Hepatocyte (in vitro differentiated cells): ENCODE measurements at regions not wholly inside any gene's neighbourhood (a gene's known extent, or its start where the extent isn't known, plus 50 kb on each side); places are given as distances from the start of the nearest gene placed in this dataset.

Experiments
- DNase-seq: peaks from one replicate; pipeline ENCODE4 v3.0.0-alpha.2; 2016; ENCODE audit warnings: low spot score
- H2AFZ ChIP-seq: fragments of 200-600 bp; sonication (generic); 2 replicates; pipeline ENCODE4 v1.6.0; 2016; ENCODE audit warnings: antibody characterized with exemption, mild to moderate bottlenecking
- H3K27ac ChIP-seq: fragments of 200-600 bp; sonication (generic); 2 replicates; pipeline ENCODE4 v1.5.1; 2016; ENCODE audit warnings: mild to moderate bottlenecking
- H3K27me3 ChIP-seq: fragments of 200-600 bp; sonication (generic); 2 replicates; pipeline ENCODE4 v1.6.1; 2016
- H3K36me3 ChIP-seq: fragments of 200-600 bp; sonication (generic); replicated peaks from 2 replicates; pipeline ENCODE4 v1.5.1; 2016; ENCODE audit warnings: low read depth; ENCODE audit not compliant: insufficient read depth
- H3K4me1 ChIP-seq: fragments of 200-600 bp; sonication (generic); 2 replicates; pipeline ENCODE4 v1.5.1; 2016; ENCODE audit warnings: mild to moderate bottlenecking, moderate library complexity; ENCODE audit not compliant: insufficient read depth
- H3K4me2 ChIP-seq: fragments of 200-600 bp; sonication (generic); 2 replicates; pipeline ENCODE4 v1.6.0; 2016
- H3K4me3 ChIP-seq: fragments of 200-600 bp; sonication (generic); 2 replicates; pipeline ENCODE4 v1.5.1; 2016; ENCODE audit warnings: mild to moderate bottlenecking
- H3K79me2 ChIP-seq: fragments of 200-600 bp; sonication (generic); 2 replicates; pipeline ENCODE4 v1.6.0; 2017; ENCODE audit warnings: mild to moderate bottlenecking
- H3K9me2 ChIP-seq: fragments of 200-600 bp; sonication (generic); replicated peaks from 2 replicates; pipeline ENCODE4 v1.6.0; 2017; ENCODE audit warnings: mild to moderate bottlenecking; ENCODE audit not compliant: insufficient read depth
- H3K9me3 ChIP-seq: fragments of 200-600 bp; sonication (generic); 2 replicates; pipeline ENCODE4 v1.5.1; 2016; ENCODE audit warnings: low read depth, mild to moderate bottlenecking
- H4K20me1 ChIP-seq: fragments of 200-600 bp; sonication (generic); 2 replicates; pipeline ENCODE4 v1.6.0; 2016; ENCODE audit warnings: mild to moderate bottlenecking; ENCODE audit not compliant: insufficient read depth, poor library complexity, severe bottlenecking
- CTCF ChIP-seq: fragments of 200-600 bp; sonication (generic); IDR thresholded peaks from 2 replicates; pipeline ENCODE4 v1.5.1; 2016; ENCODE audit warnings: antibody characterized with exemption, mild to moderate bottlenecking; ENCODE audit not compliant: poor library complexity
- EZH2 ChIP-seq: fragments of 200-600 bp; sonication (generic); IDR thresholded peaks from 2 replicates; pipeline ENCODE4 v1.6.1; 2016; ENCODE audit warnings: antibody characterized with exemption, mild to moderate bottlenecking, borderline replicate concordance
- EZH2phosphoT487 ChIP-seq: fragments of 200-600 bp; sonication (generic); IDR thresholded peaks from one replicate; pipeline ENCODE4 v1.6.1; 2018; ENCODE audit warnings: antibody characterized with exemption, mild to moderate bottlenecking, low read depth, moderate library complexity; ENCODE audit not compliant: unreplicated experiment, severe bottlenecking
- WGBS: methylation state at CpG from one replicate; pipeline ENCODE4 v1.1.6; 2016; ENCODE audit warnings: low lambda C conversion rate; ENCODE audit errors: missing lambda C conversion rate; 5-methylcytosine and 5-hydroxymethylcytosine counted together

DNA sequence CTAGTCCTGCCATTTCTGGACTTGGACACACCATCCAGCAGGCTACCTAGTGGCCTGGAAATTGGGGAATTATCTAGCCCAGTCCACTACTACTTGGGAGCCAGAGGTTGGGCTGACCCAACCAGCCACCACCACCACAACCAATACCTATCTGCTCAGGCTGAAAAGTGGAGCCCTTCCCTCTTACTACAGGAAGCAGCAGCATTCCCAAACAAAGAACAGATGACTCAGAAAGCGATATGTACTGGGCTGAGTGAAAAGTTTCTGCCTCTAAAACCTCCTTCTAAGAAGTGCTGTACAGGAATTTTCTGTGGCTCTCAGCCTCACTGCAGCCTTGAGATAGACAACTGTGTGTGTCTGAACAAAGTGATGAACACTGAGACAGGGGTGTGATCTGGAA is 279.4 kb downstream of the CDH10 start:
- no peaks in the 10 kb centered on the region for H3K79me2 ChIP-seq
- H3K9me2 ChIP-seq, result peaks cover 4% of the 10 kb centered on the region
- no peak overlapping the region for H3K27ac ChIP-seq
- H3K4me1 ChIP-seq, result no peaks in the 10 kb centered on the region
- H3K36me3 ChIP-seq, result no peaks in the 10 kb centered on the region
- 47% methylated on average over 1 of the region's 1 CpG for WGBS
- H3K4me3 ChIP-seq, result no peak overlapping the region
- no peaks in the 10 kb centered on the region for H4K20me1 ChIP-seq
- no peaks in the 10 kb centered on the region for H3K9me3 ChIP-seq
- DNase-seq, result no peak
- no peak overlapping the region for H2AFZ ChIP-seq
- no peaks in the 10 kb centered on the region for H3K27me3 ChIP-seq
- H3K4me2 ChIP-seq, result no peak overlapping the region
- TF ChIP-seq EZH2phosphoT487 (no peak), CTCF (no peak), EZH2 (no peak)

- H3K36me3 ChIP-seq, result no peaks in the 10 kb centered on the region
- H3K9me3 ChIP-seq, result no peaks in the 10 kb centered on the region
- H3K4me1 ChIP-seq, result no peaks in the 10 kb centered on the region
- no peaks in the 10 kb centered on the region for H3K79me2 ChIP-seq
- H3K4me3 ChIP-seq, result no peak overlapping the region
- H2AFZ ChIP-seq, result no peak overlapping the region
- no peak overlapping the region for H3K27ac ChIP-seq
- TF ChIP-seq EZH2 (no peak), EZH2phosphoT487 (no peak), CTCF (no peak)
- no peak overlapping the region for H3K4me2 ChIP-seq
- no peaks in the 10 kb centered on the region for H3K27me3 ChIP-seq
- WGBS, result 88% methylated on average over 3 of the region's 3 CpGs
- peaks cover 4% of the 10 kb centered on the region for H3K9me2 ChIP-seq
- H4K20me1 ChIP-seq, result no peaks in the 10 kb centered on the region
- DNase-seq, result no peak
These were observed 277.6 kb downstream of the CDH10 start for GRCh38 chr5:24367216-24367615.

DNA sequence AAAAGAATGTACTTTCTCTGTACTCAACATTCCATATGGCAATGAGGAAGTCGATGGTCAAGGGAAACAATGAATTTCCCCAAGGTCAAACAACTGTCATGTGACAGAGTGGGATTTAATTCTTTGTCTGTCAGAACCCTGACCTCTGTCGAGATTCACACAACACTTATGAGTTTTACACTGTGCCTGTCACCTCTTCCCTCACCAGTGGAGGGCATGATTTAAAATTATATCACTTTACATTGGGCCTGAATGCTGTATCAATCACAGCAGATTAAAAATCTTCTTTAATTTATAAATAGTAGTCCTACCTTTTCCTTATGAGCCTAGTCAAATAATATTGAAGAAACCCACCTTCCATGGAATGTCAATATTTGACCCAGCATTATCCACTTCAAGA is 276.7 kb downstream of the CDH10 start:
- no peaks in the 10 kb centered on the region for H3K4me1 ChIP-seq
- no peak overlapping the region for H2AFZ ChIP-seq
- no peak for DNase-seq
- WGBS, result 62% methylated on average over 2 of the region's 2 CpGs
- H3K4me3 ChIP-seq, result no peak overlapping the region
- H3K4me2 ChIP-seq, result no peak overlapping the region
- H3K9me3 ChIP-seq, result no peaks in the 10 kb centered on the region
- H3K79me2 ChIP-seq, result no peaks in the 10 kb centered on the region
- peaks cover 4% of the 10 kb centered on the region for H3K9me2 ChIP-seq
- TF ChIP-seq EZH2 (no peak), EZH2phosphoT487 (no peak), CTCF (no peak)
- H3K27me3 ChIP-seq, result no peaks in the 10 kb centered on the region
- no peak overlapping the region for H3K27ac ChIP-seq
- no peaks in the 10 kb centered on the region for H3K36me3 ChIP-seq
- no peaks in the 10 kb centered on the region for H4K20me1 ChIP-seq

DNA sequence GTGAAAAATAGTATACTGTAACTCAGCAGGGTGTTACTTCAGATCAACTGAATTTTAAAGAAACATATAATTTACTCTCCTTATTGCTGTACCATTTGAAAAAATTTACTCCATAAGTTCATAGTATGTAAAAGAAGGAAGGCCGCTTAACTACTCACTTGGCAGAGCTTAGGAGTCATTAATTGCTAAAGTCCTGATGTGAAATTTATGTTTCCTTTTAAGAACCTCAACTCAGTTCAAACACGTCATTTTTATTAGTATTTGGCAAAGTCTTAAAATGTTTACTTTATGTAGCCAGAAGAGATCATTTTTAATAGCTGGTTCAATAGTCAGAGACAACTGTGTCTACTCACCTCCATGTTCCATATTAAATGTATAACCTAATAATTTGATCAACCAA is 268.6 kb downstream of the CDH10 start:
- Histone ChIP-seq H4K20me1 (no peaks in the 10 kb centered on the region), H3K9me2 (no peaks in the 10 kb centered on the region), H3K27ac (no peak overlapping the region), H3K79me2 (no peaks in the 10 kb centered on the region), H3K9me3 (no peaks in the 10 kb centered on the region), H3K36me3 (no peaks in the 10 kb centered on the region), H3K4me1 (no peaks in the 10 kb centered on the region), H3K4me3 (no peak overlapping the region), H2AFZ (no peak overlapping the region), H3K27me3 (no peaks in the 10 kb centered on the region), H3K4me2 (no peak overlapping the region)
- no peak for TF ChIP-seq CTCF
- no peak for TF ChIP-seq EZH2
- TF ChIP-seq EZH2phosphoT487, result no peak
- DNase-seq, result no peak
- 64% methylated on average over 2 of the region's 2 CpGs for WGBS
